Heart right ventricle (tissue), 16 donors: ENCODE measurements at regions not wholly inside any gene's neighbourhood (a gene's known extent, or its start where the extent isn't known, plus 50 kb on each side); places are given as distances from the start of the nearest gene placed in this dataset.
"Not testable (repeated sequence)": the region's sequence is repeated elsewhere in the genome, so short reads cannot be mapped to it uniquely, and the experiment has no call there.

ENCODE experiments used
- ATAC-seq, 8 donors: fragments of 200-7000 bp; cut with Tn5 transposase; one replicate each; pipeline ENCODE4 v1.9.1; 2020; ENCODE audit warnings: mild to moderate bottlenecking in 8 of 8, moderate library complexity in 8 of 8, moderate number of reproducible peaks in 1 of 8
- DNase-seq, 2 donors: peaks; one replicate each; pipeline ENCODE4 v3.0.0-alpha.2; 2020
- H3K27ac ChIP-seq, 10 donors: fragments of 200-600 bp; sonication (generic) in 2 of 10; one replicate each; pipeline versions ENCODE4 v1.5.0 to v1.8.0; 2020 to 2022; ENCODE audit warnings: mild to moderate bottlenecking in 3 of 10
- H3K27me3 ChIP-seq, 7 donors: fragments of 200-600 bp; one replicate each; pipeline ENCODE4 v1.8.0; 2021 to 2022; ENCODE audit warnings: mild to moderate bottlenecking in 2 of 7
- H3K36me3 ChIP-seq, 9 donors: fragments of 200-600 bp; sonication (generic) in 1 of 9; one replicate each; pipeline versions ENCODE4 v1.5.0 to v1.8.0; 2020 to 2022; ENCODE audit warnings: mild to moderate bottlenecking in 2 of 9
- H3K4me1 ChIP-seq, 9 donors: fragments of 200-600 bp; sonication (generic) in 1 of 9; one replicate each; pipeline versions ENCODE4 v1.5.0 to v1.8.0; 2020 to 2022; ENCODE audit warnings: mild to moderate bottlenecking in 4 of 9
- H3K4me3 ChIP-seq, 10 donors: fragments of 200-600 bp; sonication (generic) in 2 of 10; one replicate each; pipeline versions ENCODE4 v1.5.0 to v1.8.0; 2020 to 2022; ENCODE audit warnings: mild to moderate bottlenecking in 7 of 10, moderate library complexity in 2 of 10
- H3K9me3 ChIP-seq, 11 donors: fragments of 200-600 bp in 10 of 11; sonication (generic) in 2 of 11; one replicate each; pipeline versions ENCODE4 v1.5.0 to v1.8.0; 2013 to 2022; ENCODE audit warnings: mild to moderate bottlenecking in 2 of 11, control low read depth in 1 of 11, moderate library complexity in 1 of 11
- CTCF ChIP-seq, 9 donors: fragments of 200-600 bp; sonication (generic) in 2 of 9; IDR thresholded peaks; one replicate each; pipeline versions ENCODE4 v1.5.0 to v1.8.0; 2021 to 2022; ENCODE audit warnings: antibody characterized with exemption in 9 of 9, mild to moderate bottlenecking in 5 of 9, moderate library complexity in 1 of 9
- WGBS, 2 donors: extraction: QIAGEN DNeasy Blood & Tissue Kit; methylation state at CpG; one replicate each; pipeline ENCODE4 v1.1.7; 2013; ENCODE audit warnings: inconsistent platforms in 1 of 2; 5-methylcytosine and 5-hydroxymethylcytosine counted together
- intact Hi-C, 10 donors: fragments of 100-400 bp; cut with DNase I; formaldehyde crosslinking; loops; one replicate each; pipeline versions ENCODE4 v1.11.1 to v1.14.2; 2022
- donor health status: Arrhythmogenic right ventricular cardiomyopathy.
- donor health status: ischemic (EF 13 %, LVEDD 7.1; RV severe dilation, severe dysfunction).
- donor health status: healthy with polysubstance abuse.
- donor health status: DM: no; HTN: yes; CAD: no.
- donor health status: DM: no; HTN: no; CAD: no.
- donor health status: ischemic (EF 25% LVEDD 6.9; RV normal size, moderate dysfunction).
- donor health status: ischemic (EF 25% LVEDD 5.7; RV mildly dilated, moderate dysfunction).
- donor health status: healthy.
- donor health status: DM: yes; HTN: yes; CAD: no.
- donor health status: Ischemic cardiomyopathy.
- donor health status: ischemic (EF 35%, LVEDD 5.7; RV mildly dilated, moderate dysfunction).
- donor health status: nonischemic (EF 11% LVEDD 7.7; RV severe dilation, severe dysfunction).
- donor health status: DM: yes; HTN: yes; CAD: no.
- donor health status: PGD.
- donor health status: ischemic (EF 29% LVEDD 5.4; RV normal size, mild dysfunction).
- donor health status: nonischemic (EF 23%, LVEDD 6.1; RV moderate dilation, normal function).

GRCh38 chr1:224825525-224826000, 103.9 kb upstream of the DNAH14 start:
- H3K27me3 ChIP-seq = peaks cover 0 to 6% (median 0%) of the 10 kb centered on the region in 7 donors
- peaks cover 0 to 50% (median 19%) of the 10 kb centered on the region in 11 donors for H3K9me3 ChIP-seq
- no peak overlapping the region for H3K27ac ChIP-seq
- DNase-seq = no peak
- ATAC-seq = no peak
- WGBS, 2 donors = 65 to 75% methylated on average over 1 of the region's 1 CpG
- H3K4me1 ChIP-seq = no peaks in the 10 kb centered on the region
- TF ChIP-seq CTCF (IDR thresholded peaks at IDR 0.05) = no peak
- intact Hi-C loops = no loop called here
- H3K36me3 ChIP-seq = no peaks in the 10 kb centered on the region
- no peak overlapping the region for H3K4me3 ChIP-seq

- intact Hi-C loops = no loop called here
- no peak for ATAC-seq
- TF ChIP-seq CTCF (IDR thresholded peaks at IDR 0.05) = no peak
These were observed 100.8 kb upstream of the DNAH14 start for GRCh38 chr1:224828691-224829090.

GRCh38 chr1:224831501-224831900, 98.0 kb upstream of the DNAH14 start:
- Histone ChIP-seq H3K27me3 (peaks cover 0 to 5% (median 0%) of the 10 kb centered on the region in 7 donors), H3K4me1 (no peaks in the 10 kb centered on the region), H3K36me3 (no peaks in the 10 kb centered on the region), H3K4me3 (no peak overlapping the region), H3K9me3 (peaks cover 0 to 21% (median 4%) of the 10 kb centered on the region in 11 donors), H3K27ac (no peak overlapping the region)
- DNase-seq (no peak), ATAC-seq (no peak)
- intact Hi-C loops = no loop called here
- 61 to 62% methylated on average over 3 of the region's 3 CpGs for WGBS, 2 donors
- TF ChIP-seq CTCF (IDR thresholded peaks at IDR 0.05) = no peak

More at GRCh38 chr1:224828691-224829090, 100.8 kb upstream of the DNAH14 start:
- Histone ChIP-seq H3K4me3 (no peak overlapping the region), H3K4me1 (no peaks in the 10 kb centered on the region), H3K36me3 (no peaks in the 10 kb centered on the region), H3K27ac (no peak overlapping the region), H3K27me3 (peaks cover 0 to 6% (median 0%) of the 10 kb centered on the region in 7 donors), H3K9me3 (peaks cover 0 to 45% (median 15%) of the 10 kb centered on the region in 11 donors)
- no peak for DNase-seq

- H3K27ac ChIP-seq, ATAC-seq, DNase-seq, H3K27me3 ChIP-seq, H3K4me3 ChIP-seq, intact Hi-C loops, H3K4me1 ChIP-seq, H3K36me3 ChIP-seq: not testable (repeated sequence)
- 46 to 52% methylated on average over 7 of the region's 7 CpGs for WGBS, 2 donors
- peaks cover 0 to 14% (median 0%) of the 10 kb centered on the region in 11 donors for H3K9me3 ChIP-seq
These were observed 89.7 kb upstream of the DNAH14 start for GRCh38 chr1:224839648-224840300.

- WGBS, 2 donors = 89 to 92% methylated on average over 2 of the region's 2 CpGs
- H3K27me3 ChIP-seq, ATAC-seq, intact Hi-C loops, H3K36me3 ChIP-seq, H3K4me1 ChIP-seq, DNase-seq, H3K27ac ChIP-seq, H3K4me3 ChIP-seq: not testable (repeated sequence)
- peaks cover 0 to 14% (median 0%) of the 10 kb centered on the region in 11 donors for H3K9me3 ChIP-seq
These were observed 87.7 kb upstream of the DNAH14 start for GRCh38 chr1:224841803-224842202.
